Activated naive CD4-positive, alpha-beta T cell treated with anti-CD3 and anti-CD28 coated beads, Interleukin-2, amount 10 ng/mL, durations not matched to agents 7 days and 5 days (primary cell): ENCODE measurements at regions not wholly inside any gene's neighbourhood (a gene's known extent, or its start where the extent isn't known, plus 50 kb on each side); places are given as distances from the start of the nearest gene placed in this dataset.
A peak's percentile ranks its signal among the peaks of the same experiment; 100 is the strongest.
"Not testable (repeated sequence)": the region's sequence is repeated elsewhere in the genome, so short reads cannot be mapped to it uniquely, and the experiment has no call there.

Experiments
- CTCF ChIA-PET: fragments of 350-600 bp; sonication (Branson Sonifier 250); formaldehyde crosslinking; loops from one replicate; lab custom pipeline; 2021; ENCODE audit warnings: antibody characterized with exemption; lab: Charles Lee
- DNase-seq: peaks from one replicate; pipeline ENCODE4 v3.0.0-alpha.2; 2020
- H3K27ac Mint-ChIP-seq: one replicate; pipeline ENCODE4 v1.8.0; 2021; ENCODE audit warnings: mild to moderate bottlenecking, moderate library complexity, mixed read lengths
- H3K27me3 Mint-ChIP-seq: one replicate; pipeline ENCODE4 v1.8.0; 2021; ENCODE audit warnings: mild to moderate bottlenecking, mixed read lengths
- H3K36me3 Mint-ChIP-seq: one replicate; pipeline ENCODE4 v1.8.0; 2021; ENCODE audit warnings: mixed read lengths
- H3K4me1 Mint-ChIP-seq: one replicate; pipeline ENCODE4 v1.8.0; 2021; ENCODE audit warnings: mixed read lengths
- H3K4me3 Mint-ChIP-seq: one replicate; pipeline ENCODE4 v1.8.0; 2021; ENCODE audit warnings: mild to moderate bottlenecking, moderate library complexity, mixed read lengths
- H3K9me3 Mint-ChIP-seq: one replicate; pipeline ENCODE4 v1.8.0; 2021; ENCODE audit warnings: mixed read lengths

GRCh38 chr15:85196697-85197096 is 183.7 kb upstream of the AKAP13 start:
- CTCF ChIA-PET, H3K4me1 Mint-ChIP-seq, H3K27ac Mint-ChIP-seq, H3K4me3 Mint-ChIP-seq, H3K36me3 Mint-ChIP-seq, H3K9me3 Mint-ChIP-seq, DNase-seq, H3K27me3 Mint-ChIP-seq: not testable (repeated sequence)

GRCh38 chr15:85197582-85197981 is 182.8 kb upstream of the AKAP13 start:
- DNase-seq, H3K4me1 Mint-ChIP-seq, CTCF ChIA-PET, H3K27me3 Mint-ChIP-seq, H3K9me3 Mint-ChIP-seq, H3K36me3 Mint-ChIP-seq, H3K4me3 Mint-ChIP-seq, H3K27ac Mint-ChIP-seq: not testable (repeated sequence)

- H3K27ac Mint-ChIP-seq, CTCF ChIA-PET, H3K4me3 Mint-ChIP-seq: not testable (repeated sequence)
These were observed 182.0 kb upstream of the AKAP13 start for GRCh38 chr15:85198432-85198831.

GRCh38 chr15:85200215-85200614 is 180.2 kb upstream of the AKAP13 start:
- H3K36me3 Mint-ChIP-seq, CTCF ChIA-PET, H3K27me3 Mint-ChIP-seq, H3K4me3 Mint-ChIP-seq, H3K27ac Mint-ChIP-seq, H3K9me3 Mint-ChIP-seq, DNase-seq, H3K4me1 Mint-ChIP-seq: not testable (repeated sequence)

More at GRCh38 chr15:85198432-85198831, 182.0 kb upstream of the AKAP13 start:
- H3K27me3 Mint-ChIP-seq, H3K4me1 Mint-ChIP-seq, DNase-seq, H3K36me3 Mint-ChIP-seq, H3K9me3 Mint-ChIP-seq: not testable (repeated sequence)

GRCh38 chr15:85201118-85201793 is 179.1 kb upstream of the AKAP13 start:
- H3K4me3 Mint-ChIP-seq, CTCF ChIA-PET, H3K9me3 Mint-ChIP-seq, H3K36me3 Mint-ChIP-seq, H3K27me3 Mint-ChIP-seq, H3K4me1 Mint-ChIP-seq, H3K27ac Mint-ChIP-seq, DNase-seq: not testable (repeated sequence)

- H3K9me3 Mint-ChIP-seq, H3K36me3 Mint-ChIP-seq, H3K27me3 Mint-ChIP-seq, H3K27ac Mint-ChIP-seq, H3K4me1 Mint-ChIP-seq, DNase-seq, CTCF ChIA-PET, H3K4me3 Mint-ChIP-seq: not testable (repeated sequence)
These were observed 175.9 kb upstream of the AKAP13 start for GRCh38 chr15:85204481-85204880.

GRCh38 chr15:85233791-85234325 is 146.5 kb upstream of the AKAP13 start:
- DNase-seq, result peak; percentile 32
- CTCF ChIA-PET, H3K36me3 Mint-ChIP-seq, H3K27ac Mint-ChIP-seq, H3K4me3 Mint-ChIP-seq, H3K9me3 Mint-ChIP-seq, H3K4me1 Mint-ChIP-seq, H3K27me3 Mint-ChIP-seq: not testable (repeated sequence)

- H3K4me1 Mint-ChIP-seq, CTCF ChIA-PET, H3K36me3 Mint-ChIP-seq, H3K27ac Mint-ChIP-seq, H3K4me3 Mint-ChIP-seq, H3K27me3 Mint-ChIP-seq, H3K9me3 Mint-ChIP-seq: not testable (repeated sequence)
- peak; percentile 29 for DNase-seq
These were observed 145.8 kb upstream of the AKAP13 start for GRCh38 chr15:85234450-85235196.

GRCh38 chr15:85244056-85244455 is 136.3 kb upstream of the AKAP13 start:
- H3K4me3 Mint-ChIP-seq, CTCF ChIA-PET, DNase-seq, H3K27me3 Mint-ChIP-seq, H3K9me3 Mint-ChIP-seq, H3K4me1 Mint-ChIP-seq, H3K27ac Mint-ChIP-seq, H3K36me3 Mint-ChIP-seq: not testable (repeated sequence)

- H3K27ac Mint-ChIP-seq, CTCF ChIA-PET, H3K4me3 Mint-ChIP-seq, H3K27me3 Mint-ChIP-seq, H3K36me3 Mint-ChIP-seq, H3K9me3 Mint-ChIP-seq, H3K4me1 Mint-ChIP-seq: not testable (repeated sequence)
- DNase-seq, result peak; percentile 28
These were observed 129.4 kb upstream of the AKAP13 start for GRCh38 chr15:85250938-85251542.

GRCh38 chr15:85253196-85253915 is 127.0 kb upstream of the AKAP13 start:
- H3K36me3 Mint-ChIP-seq, DNase-seq, H3K9me3 Mint-ChIP-seq, CTCF ChIA-PET, H3K4me3 Mint-ChIP-seq, H3K27me3 Mint-ChIP-seq, H3K27ac Mint-ChIP-seq: not testable (repeated sequence)
- peaks cover 15% of the 10 kb centered on the region for H3K4me1 Mint-ChIP-seq

GRCh38 chr15:85254961-85255360 is 125.4 kb upstream of the AKAP13 start:
- H3K9me3 Mint-ChIP-seq, H3K4me3 Mint-ChIP-seq, H3K36me3 Mint-ChIP-seq, H3K27me3 Mint-ChIP-seq, H3K27ac Mint-ChIP-seq, CTCF ChIA-PET, DNase-seq: not testable (repeated sequence)
- peaks cover 15% of the 10 kb centered on the region for H3K4me1 Mint-ChIP-seq

GRCh38 chr15:85255502-85255901 is 124.9 kb upstream of the AKAP13 start:
- H3K9me3 Mint-ChIP-seq, H3K27me3 Mint-ChIP-seq, DNase-seq, CTCF ChIA-PET, H3K27ac Mint-ChIP-seq, H3K4me3 Mint-ChIP-seq, H3K36me3 Mint-ChIP-seq: not testable (repeated sequence)
- peaks cover 15% of the 10 kb centered on the region for H3K4me1 Mint-ChIP-seq
